ENCODE measurements at regions not wholly inside any gene's neighbourhood (a gene's known extent, or its start where the extent isn't known, plus 50 kb on each side); places are given as distances from the start of the nearest gene placed in this dataset.
A peak's percentile ranks its signal among the peaks of the same experiment; 100 is the strongest.

DNA sequence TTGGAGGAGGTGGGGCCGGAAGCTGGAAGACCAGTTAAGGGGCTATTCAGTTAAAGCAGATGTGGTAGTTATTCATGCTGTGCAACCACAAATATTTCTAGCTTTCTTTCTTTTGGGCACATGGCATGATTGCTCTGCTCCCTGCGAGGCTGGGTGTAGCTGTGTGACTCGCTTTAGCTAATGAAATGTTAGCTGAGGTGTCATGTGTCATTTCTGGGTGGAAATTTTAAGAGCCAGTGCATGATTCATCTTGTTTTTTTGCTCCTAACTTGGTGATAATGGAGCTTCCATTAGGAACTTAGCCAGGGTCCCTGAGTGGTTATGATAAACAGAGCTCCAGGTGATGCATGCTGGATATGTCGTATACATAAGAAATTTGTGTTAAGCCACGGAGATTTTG is 300.6 kb downstream of the SATB1 start:
- Mint-ChIP-seq H3K4me3 (no peak overlapping the region), H3K27me3 (no peaks in the 10 kb centered on the region), H3K9me3 (no peaks in the 10 kb centered on the region), H3K4me1 (no peaks in the 10 kb centered on the region), H3K27ac (no peak overlapping the region), H3K36me3 (ENCODE audit: low read depth) (no peaks in the 10 kb centered on the region)
- CTCF ChIA-PET, result interaction anchor here (1.1 kb wide), 1 partner anchor 21 kb away, joined by 3 read pairs; no protein-coding TSS in a partner anchor
- POLR2A ChIA-PET, result no interaction called here
- DNase-seq, result no peak

DNA sequence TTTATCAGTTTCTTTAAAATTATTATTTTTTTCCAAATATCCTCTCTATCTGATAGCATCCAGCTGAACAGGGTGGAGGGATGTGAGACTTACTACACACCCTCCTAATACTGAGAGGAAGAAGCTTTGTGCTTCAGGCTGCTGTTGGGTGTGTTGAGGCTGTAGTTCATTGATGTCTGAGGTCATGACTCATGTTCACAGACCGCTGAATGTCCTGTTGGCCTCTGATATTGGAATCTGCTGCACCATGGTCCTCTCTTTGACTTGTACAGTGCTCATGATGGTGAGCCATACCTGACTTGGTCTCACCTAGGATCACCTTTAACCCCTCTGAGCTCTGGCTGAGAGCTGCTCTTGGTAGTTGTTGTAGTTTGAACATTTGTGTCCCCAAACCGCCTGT is 302.9 kb downstream of the SATB1 start:
- Mint-ChIP-seq H3K4me1 (no peaks in the 10 kb centered on the region), H3K9me3 (no peaks in the 10 kb centered on the region), H3K36me3 (ENCODE audit: low read depth) (no peaks in the 10 kb centered on the region), H3K4me3 (no peak overlapping the region), H3K27ac (no peak overlapping the region), H3K27me3 (no peaks in the 10 kb centered on the region)
- DNase-seq, result no peak
- ChIA-PET POLR2A (no interaction called here), CTCF (no interaction called here)

DNA sequence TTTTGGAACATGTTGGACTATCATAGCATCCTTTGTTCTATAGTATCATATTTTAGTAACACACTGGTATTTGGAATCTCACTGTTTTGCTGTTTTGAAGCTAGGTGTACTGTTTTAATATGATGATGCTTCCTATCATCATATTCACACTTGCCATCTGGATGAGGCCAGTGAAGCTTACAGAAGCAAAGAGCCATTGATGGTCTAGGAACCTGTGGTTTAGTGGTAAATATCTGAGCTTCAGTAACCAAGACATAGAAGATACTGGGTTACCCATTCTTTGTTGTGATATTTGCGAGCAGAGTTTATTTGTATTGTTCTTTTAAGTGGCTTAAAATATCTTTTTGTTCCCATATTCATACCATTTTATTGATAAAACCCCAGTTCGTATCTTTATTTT is 304.1 kb downstream of the SATB1 start:
- no peaks in the 10 kb centered on the region for H3K27me3 Mint-ChIP-seq
- H3K4me1 Mint-ChIP-seq, result no peaks in the 10 kb centered on the region
- H3K27ac Mint-ChIP-seq, result no peak overlapping the region
- no peaks in the 10 kb centered on the region for H3K36me3 Mint-ChIP-seq (ENCODE audit: low read depth)
- H3K9me3 Mint-ChIP-seq, result no peaks in the 10 kb centered on the region
- ChIA-PET CTCF (interaction anchor here (1.1 kb wide), 1 partner anchor 10 kb away, joined by 3 read pairs; no protein-coding TSS in a partner anchor), POLR2A (no interaction called here)
- no peak for DNase-seq
- no peak overlapping the region for H3K4me3 Mint-ChIP-seq

DNA sequence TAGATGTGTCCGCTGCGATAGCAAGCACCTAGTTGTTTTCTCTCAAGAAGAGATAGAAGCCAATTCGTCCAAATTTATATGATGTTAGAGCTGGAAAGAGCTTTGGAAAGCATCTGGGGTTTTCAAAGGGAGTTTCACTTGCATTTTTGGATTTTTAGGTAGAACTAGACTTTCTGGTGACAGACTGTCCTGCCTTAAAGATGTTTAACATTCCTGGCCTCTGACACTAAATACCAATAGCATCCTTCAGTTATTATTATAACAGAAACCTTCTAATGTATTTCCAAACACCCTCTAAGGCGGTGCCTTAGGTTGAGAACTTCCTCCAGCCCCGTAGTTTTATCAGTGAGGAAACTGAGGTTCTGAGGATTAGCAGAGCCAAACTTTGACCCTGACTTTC is 305.3 kb downstream of the SATB1 start:
- no peak overlapping the region for H3K27ac Mint-ChIP-seq
- ChIA-PET CTCF (no interaction called here), POLR2A (no interaction called here)
- H3K9me3 Mint-ChIP-seq, result no peaks in the 10 kb centered on the region
- no peak for DNase-seq
- no peaks in the 10 kb centered on the region for H3K27me3 Mint-ChIP-seq
- H3K36me3 Mint-ChIP-seq (ENCODE audit: low read depth), result no peaks in the 10 kb centered on the region
- H3K4me3 Mint-ChIP-seq, result no peak overlapping the region
- no peaks in the 10 kb centered on the region for H3K4me1 Mint-ChIP-seq

DNA sequence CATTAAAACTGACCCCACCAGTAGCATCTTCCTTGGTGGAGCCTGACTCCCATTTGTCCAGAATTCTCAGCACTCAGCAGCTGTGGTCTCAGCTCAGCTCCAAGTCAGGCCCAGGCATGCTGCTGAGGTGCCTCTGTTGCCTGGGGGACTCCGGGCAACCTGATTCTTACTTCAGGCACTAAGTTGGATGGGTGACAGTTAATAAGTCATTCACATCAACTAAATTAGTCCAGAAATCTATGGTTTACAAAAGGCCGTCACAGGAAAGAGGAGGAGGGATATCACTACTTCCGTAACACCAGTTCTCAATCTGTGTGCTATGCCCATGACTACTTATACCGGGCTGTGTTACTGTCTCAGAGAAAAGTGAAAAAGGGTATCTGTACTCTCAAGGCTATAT is 310.2 kb downstream of the SATB1 start:
- ChIA-PET CTCF (no interaction called here), POLR2A (no interaction called here)
- Mint-ChIP-seq H3K4me1 (peaks cover 10% of the 10 kb centered on the region), H3K9me3 (no peaks in the 10 kb centered on the region), H3K4me3 (no peak overlapping the region), H3K27me3 (no peaks in the 10 kb centered on the region), H3K36me3 (ENCODE audit: low read depth) (peaks cover 2% of the 10 kb centered on the region), H3K27ac (no peak overlapping the region)
- no peak for DNase-seq

DNA sequence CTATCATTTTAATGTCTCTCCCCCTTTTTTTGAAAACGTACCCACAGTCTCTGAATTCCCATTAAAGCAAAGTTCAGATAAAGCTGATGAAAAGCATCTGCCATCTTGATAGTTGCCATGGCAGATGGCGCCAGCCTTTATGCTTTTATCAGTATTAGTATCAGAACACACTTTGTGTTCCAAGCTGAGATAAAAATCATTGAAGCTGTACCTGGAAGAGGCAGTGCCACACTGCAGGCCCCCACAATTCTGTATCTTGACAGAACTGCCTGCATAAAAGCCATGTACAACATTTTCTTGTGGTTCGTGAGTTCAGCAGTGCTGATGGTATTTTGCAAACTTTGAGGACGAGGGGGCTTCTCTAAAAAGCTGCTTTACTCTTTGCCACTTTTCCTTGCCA is 311.7 kb downstream of the SATB1 start:
- Mint-ChIP-seq H3K9me3 (no peaks in the 10 kb centered on the region), H3K36me3 (ENCODE audit: low read depth) (peaks cover 2% of the 10 kb centered on the region), H3K4me1 (peaks cover 10% of the 10 kb centered on the region), H3K4me3 (no peak overlapping the region), H3K27me3 (no peaks in the 10 kb centered on the region), H3K27ac (no peak overlapping the region)
- ChIA-PET POLR2A (no interaction called here), CTCF (no interaction called here)
- no peak for DNase-seq

DNA sequence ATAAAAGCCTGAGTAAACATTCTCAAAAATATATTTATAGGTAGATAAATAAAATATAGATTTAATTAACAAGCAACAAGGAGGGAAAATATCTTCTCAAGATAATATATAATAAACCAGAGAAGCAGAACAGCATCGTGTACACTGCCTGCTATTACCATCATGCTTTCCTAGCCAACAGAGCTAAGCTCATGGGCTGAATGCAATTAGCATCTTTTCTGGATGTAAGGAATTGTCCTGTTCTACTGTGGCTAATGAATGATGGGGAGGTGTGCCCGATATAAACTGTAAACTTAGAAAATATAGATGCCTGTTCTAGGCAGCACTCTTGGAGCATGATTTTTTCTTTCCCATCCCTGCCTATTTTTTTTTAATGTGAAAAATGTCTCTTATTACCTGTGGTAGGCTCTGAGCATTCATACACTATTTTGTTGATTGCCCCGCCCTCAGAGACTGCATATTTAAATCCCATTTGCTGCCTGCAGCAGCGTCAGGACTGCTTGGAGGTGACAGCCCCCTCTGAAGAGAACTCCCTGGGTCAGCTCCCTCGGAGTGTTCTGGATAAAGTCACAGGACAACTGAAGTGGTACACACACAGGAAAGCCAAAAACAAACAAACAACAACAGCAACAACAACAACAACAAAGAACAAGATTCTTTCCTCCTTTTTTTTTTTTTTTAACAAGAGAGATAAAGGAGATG is 312.3 kb downstream of the SATB1 start:
- H3K4me3 Mint-ChIP-seq, result no peak overlapping the region
- no peak overlapping the region for H3K27ac Mint-ChIP-seq
- H3K4me1 Mint-ChIP-seq, result peaks cover 10% of the 10 kb centered on the region
- no peaks in the 10 kb centered on the region for H3K27me3 Mint-ChIP-seq
- peaks cover 3% of the 10 kb centered on the region for H3K9me3 Mint-ChIP-seq
- no peak for DNase-seq
- peaks cover 2% of the 10 kb centered on the region for H3K36me3 Mint-ChIP-seq (ENCODE audit: low read depth)
- ChIA-PET POLR2A (no interaction called here), CTCF (no interaction called here)

DNA sequence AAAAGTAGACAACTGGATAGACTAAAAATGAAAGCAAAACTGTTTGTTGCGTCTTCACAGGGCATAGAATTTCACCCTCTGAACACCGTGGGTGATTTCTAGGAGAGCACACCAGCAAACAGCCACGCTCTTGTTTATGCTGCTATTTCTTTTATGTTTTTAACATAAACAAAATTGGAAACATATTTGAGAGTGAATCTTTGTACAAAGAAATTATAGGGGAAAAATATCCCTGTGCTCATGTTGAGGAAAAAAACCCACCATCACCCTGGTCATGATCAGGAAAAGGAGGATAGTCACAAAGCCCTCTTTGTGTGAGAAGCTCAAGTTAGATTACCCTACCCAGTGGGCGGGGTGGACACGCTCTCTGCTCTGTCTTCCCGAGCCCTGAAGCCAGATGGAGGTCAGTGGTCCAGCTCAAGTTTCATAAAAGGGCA is 313.3 kb downstream of the SATB1 start:
- Mint-ChIP-seq H3K27me3 (no peaks in the 10 kb centered on the region), H3K9me3 (peaks cover 3% of the 10 kb centered on the region), H3K4me3 (peak overlapping the region; percentile 64), H3K4me1 (peaks cover 10% of the 10 kb centered on the region), H3K27ac (peak overlapping the region; percentile 57), H3K36me3 (ENCODE audit: low read depth) (peaks cover 2% of the 10 kb centered on the region)
- DNase-seq, result peak; percentile 24
- POLR2A ChIA-PET, result no interaction called here
- CTCF ChIA-PET, result no interaction called here

DNA sequence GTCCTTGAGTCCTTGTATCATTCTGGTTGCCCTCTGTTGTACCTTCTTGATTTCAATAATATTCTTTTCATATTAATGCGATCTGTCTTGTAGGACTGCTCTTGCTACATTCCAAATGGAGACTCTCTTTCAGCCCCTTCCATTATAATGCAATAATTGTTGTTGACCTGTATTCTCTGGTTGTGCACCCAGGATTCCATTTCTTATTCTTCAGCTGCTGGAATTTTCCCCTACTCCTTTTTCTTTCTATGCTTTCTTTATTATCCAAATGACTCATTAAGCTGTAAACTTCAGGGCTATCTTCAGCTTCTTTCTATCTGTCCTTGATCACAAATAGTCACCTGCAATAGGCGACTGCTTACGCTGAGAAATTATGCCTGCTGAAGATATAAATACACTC is 321.5 kb downstream of the SATB1 start:
- no peak overlapping the region for H3K27ac Mint-ChIP-seq
- no peaks in the 10 kb centered on the region for H3K27me3 Mint-ChIP-seq
- CTCF ChIA-PET, result no interaction called here
- no peak for DNase-seq
- H3K4me3 Mint-ChIP-seq, result no peak overlapping the region
- H3K4me1 Mint-ChIP-seq, result peaks cover 10% of the 10 kb centered on the region
- H3K9me3 Mint-ChIP-seq, result peaks cover 5% of the 10 kb centered on the region
- no peaks in the 10 kb centered on the region for H3K36me3 Mint-ChIP-seq (ENCODE audit: low read depth)
- POLR2A ChIA-PET, result no interaction called here

DNA sequence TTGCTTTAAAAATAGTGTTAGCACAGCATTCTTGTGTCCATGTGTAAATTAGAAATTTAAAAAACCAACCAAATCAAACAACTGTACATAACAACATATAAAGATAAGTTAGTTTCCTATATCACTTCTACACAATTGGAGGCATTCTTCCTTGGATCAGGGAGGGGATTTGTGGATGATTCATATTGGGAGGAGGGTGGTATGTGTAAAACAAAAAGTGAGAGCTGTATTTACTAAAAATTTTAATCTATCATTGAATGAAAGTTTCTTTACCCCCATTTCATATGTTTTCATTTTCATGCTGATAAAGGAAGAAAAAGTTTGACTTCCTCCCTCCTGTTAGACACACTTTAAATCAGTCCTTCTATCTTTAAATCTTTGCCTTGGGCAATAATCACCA is 325.0 kb downstream of the SATB1 start:
- no peaks in the 10 kb centered on the region for H3K36me3 Mint-ChIP-seq (ENCODE audit: low read depth)
- H3K9me3 Mint-ChIP-seq, result peaks cover 11% of the 10 kb centered on the region
- H3K4me3 Mint-ChIP-seq, result no peak overlapping the region
- no peaks in the 10 kb centered on the region for H3K27me3 Mint-ChIP-seq
- POLR2A ChIA-PET, result interaction anchor here (0.7 kb wide), 1 partner anchor 104 kb away, joined by 3 read pairs; no protein-coding TSS in a partner anchor
- no peak overlapping the region for H3K27ac Mint-ChIP-seq
- no peak for DNase-seq
- CTCF ChIA-PET, result interaction anchor here (0.5 kb wide), 1 partner anchor 134 kb away, joined by 3 read pairs; no protein-coding TSS in a partner anchor
- H3K4me1 Mint-ChIP-seq, result peaks cover 10% of the 10 kb centered on the region

DNA sequence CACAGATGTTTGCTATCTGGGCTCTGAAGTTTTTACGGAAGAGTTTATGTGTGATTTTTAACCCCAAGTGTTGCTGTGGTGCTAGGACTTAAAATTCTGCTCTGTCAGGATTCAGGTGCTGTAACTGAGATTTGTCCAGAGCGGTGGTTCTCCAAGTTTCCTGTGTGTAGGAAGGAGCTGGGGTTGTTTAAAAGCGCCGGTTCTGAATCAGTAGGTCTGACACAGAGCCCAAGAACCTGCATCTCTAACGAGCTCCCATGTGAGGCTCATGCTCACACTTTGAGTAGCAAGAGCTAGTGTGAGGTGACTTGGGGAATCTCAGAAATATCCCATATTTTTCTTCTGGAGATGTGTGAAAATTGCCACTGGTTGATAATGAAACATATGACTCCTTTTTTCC is 325.5 kb downstream of the SATB1 start:
- Mint-ChIP-seq H3K4me1 (peaks cover 10% of the 10 kb centered on the region), H3K27me3 (no peaks in the 10 kb centered on the region), H3K4me3 (no peak overlapping the region), H3K27ac (no peak overlapping the region), H3K36me3 (ENCODE audit: low read depth) (no peaks in the 10 kb centered on the region), H3K9me3 (peaks cover 11% of the 10 kb centered on the region)
- CTCF ChIA-PET, result interaction anchor here (0.5 kb wide), 1 partner anchor 134 kb away, joined by 3 read pairs; no protein-coding TSS in a partner anchor
- DNase-seq, result no peak
- POLR2A ChIA-PET, result no interaction called here

DNA sequence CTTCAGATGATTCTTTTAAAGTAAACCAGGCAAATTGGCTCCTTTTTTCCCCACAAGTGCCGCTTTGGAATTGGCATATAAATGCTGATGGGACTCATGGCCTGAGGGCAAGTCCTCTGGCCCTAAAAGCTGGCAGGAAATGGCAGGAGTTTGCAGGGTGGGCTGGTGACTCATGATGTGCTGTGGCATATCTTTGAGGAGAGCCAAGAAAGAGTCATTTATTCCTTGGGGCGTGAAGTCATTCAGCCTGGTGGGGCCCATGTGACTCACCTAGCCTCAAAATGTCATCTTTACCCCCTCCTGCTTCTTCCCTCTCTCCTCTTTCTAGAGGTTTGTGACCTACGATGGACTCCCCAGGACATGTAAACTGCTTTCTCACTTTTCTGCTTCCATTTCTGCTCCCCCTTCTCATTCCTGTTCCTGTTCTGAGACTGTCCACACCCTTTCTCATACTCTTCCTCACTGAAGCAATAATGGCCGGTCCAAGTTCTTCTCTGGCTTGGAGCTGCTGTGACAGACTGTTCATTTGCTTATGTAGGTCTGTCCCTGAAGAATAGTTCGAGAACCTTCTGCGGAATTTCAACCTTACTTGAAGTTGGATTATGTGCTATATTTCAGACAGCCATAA is 326.1 kb downstream of the SATB1 start:
- peaks cover 10% of the 10 kb centered on the region for H3K4me1 Mint-ChIP-seq
- no peak overlapping the region for H3K27ac Mint-ChIP-seq
- no peak overlapping the region for H3K4me3 Mint-ChIP-seq
- CTCF ChIA-PET, result no interaction called here
- peaks cover 4% of the 10 kb centered on the region for H3K27me3 Mint-ChIP-seq
- no peaks in the 10 kb centered on the region for H3K36me3 Mint-ChIP-seq (ENCODE audit: low read depth)
- POLR2A ChIA-PET, result no interaction called here
- H3K9me3 Mint-ChIP-seq, result peaks cover 11% of the 10 kb centered on the region
- DNase-seq, result no peak

DNA sequence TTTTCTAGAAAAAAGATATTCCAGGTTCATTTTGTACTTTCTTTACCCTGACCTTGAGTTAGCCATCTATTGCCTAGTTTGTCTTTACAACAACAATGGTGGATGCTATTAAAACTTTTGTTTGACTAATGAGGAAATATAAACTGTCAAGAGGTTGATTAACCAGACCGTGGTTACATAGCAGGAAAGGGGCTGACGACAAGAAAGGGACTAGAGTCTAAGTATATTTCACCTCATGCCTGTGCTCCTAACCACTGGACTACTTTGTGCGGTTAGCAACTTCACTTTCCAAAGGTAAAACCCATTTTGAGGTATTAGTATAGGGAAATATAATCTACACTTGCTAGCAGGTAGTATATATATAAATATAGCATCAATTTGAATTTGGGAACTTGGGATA is 327.1 kb downstream of the SATB1 start:
- no peak for DNase-seq
- Mint-ChIP-seq H3K4me3 (no peak overlapping the region), H3K9me3 (peaks cover 11% of the 10 kb centered on the region), H3K4me1 (peaks cover 10% of the 10 kb centered on the region), H3K27me3 (peaks cover 6% of the 10 kb centered on the region), H3K36me3 (ENCODE audit: low read depth) (no peaks in the 10 kb centered on the region), H3K27ac (no peak overlapping the region)
- ChIA-PET CTCF (no interaction called here), POLR2A (no interaction called here)

DNA sequence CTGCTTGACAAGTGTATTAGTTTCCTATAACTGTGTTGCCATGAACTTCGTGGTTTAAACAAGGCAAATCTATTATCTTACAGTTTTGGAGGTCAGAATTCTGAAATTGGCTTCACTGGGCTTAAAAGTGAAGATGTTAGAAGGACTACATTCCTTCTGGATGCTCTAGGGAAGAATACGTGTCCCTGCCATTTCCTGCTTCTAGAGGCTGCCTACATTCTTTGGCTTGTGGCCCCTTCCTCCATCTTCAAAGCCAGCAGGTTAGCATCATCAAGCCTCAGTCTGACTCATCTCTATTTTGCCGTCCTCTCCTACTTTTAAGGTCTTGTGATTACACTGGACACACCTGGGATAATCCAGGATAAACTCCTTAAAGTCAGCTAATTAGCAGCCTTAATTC is 327.7 kb downstream of the SATB1 start:
- CTCF ChIA-PET, result no interaction called here
- H3K4me1 Mint-ChIP-seq, result peaks cover 10% of the 10 kb centered on the region

More for the DNA sequence above, 327.7 kb downstream of the SATB1 start:
- peaks cover 6% of the 10 kb centered on the region for H3K27me3 Mint-ChIP-seq
- no peak overlapping the region for H3K4me3 Mint-ChIP-seq
- no peak overlapping the region for H3K27ac Mint-ChIP-seq
- peaks cover 11% of the 10 kb centered on the region for H3K9me3 Mint-ChIP-seq
- DNase-seq, result no peak
- no peaks in the 10 kb centered on the region for H3K36me3 Mint-ChIP-seq (ENCODE audit: low read depth)
- POLR2A ChIA-PET, result no interaction called here
